HepG2 (cell line): ENCODE measurements at regions not wholly inside any gene's neighbourhood (a gene's known extent, or its start where the extent isn't known, plus 50 kb on each side); places are given as distances from the start of the nearest gene placed in this dataset.

Source experiments
- ATAC-seq: fragments of 200-7000 bp; cut with Tn5 transposase; 3 replicates; pipeline ENCODE4 v1.9.1; 2020; ENCODE audit warnings: mild to moderate bottlenecking, moderate library complexity
- BruUV-seq: library from RNA; stranded (reverse); fragments of 400-500 nt; replicated peaks from 2 replicates; lab custom pipeline; 2021; lab: Mats Ljungman, UMichigan
- CTCF ChIA-PET: fragments of 300-600 bp; formaldehyde crosslinking; extraction: SDS; loops from one replicate; lab custom pipeline; 2021; ENCODE audit warnings: low total read pairs, inconsistent platforms, low intra/inter-chr PET ratio; lab: Yijun Ruan, JAX
- POLR2A ChIA-PET: fragments of 350-600 bp; sonication (Branson Sonifier 250); formaldehyde crosslinking; loops from one replicate; lab custom pipeline; 2020; ENCODE audit warnings: antibody characterized with exemption, inconsistent platforms; lab: Yijun Ruan, JAX
- DNase-seq: peaks from one replicate; pipeline ENCODE4 v3.0.0-alpha.2; 2015; ENCODE audit warnings: low spot score
- FAIRE-seq: peaks from 3 replicates; lab custom pipeline; 2011; peaks lifted over from hg19 to GRCh38; lab: Jason Lieb, UNC
- H2AFZ ChIP-seq: one replicate; pipeline ENCODE4 v1.6.1; 2011; ENCODE audit warnings: low read length, inconsistent platforms
- H3K27ac ChIP-seq: fragments of 300-600 bp; 3 replicates; pipeline ENCODE4 v1.8.0; 2011; ENCODE audit warnings: mixed run types, mild to moderate bottlenecking, mixed read lengths, low read length, inconsistent platforms; ENCODE audit not compliant: insufficient read depth; ENCODE audit errors: extremely low read length
- H3K27me3 ChIP-seq, 2 experiments: fragments of 200-600 bp in 1 of 2; 2 replicates in 1 of 2; 3 replicates in 1 of 2; pipeline versions ENCODE4 v1.6.0 to v1.8.0; 2011; ENCODE audit warnings: low read length in 2 of 2, mild to moderate bottlenecking in 2 of 2, moderate library complexity in 2 of 2, inconsistent platforms in 1 of 2; ENCODE audit not compliant: insufficient read depth in 2 of 2, control insufficient read depth in 1 of 2
- H3K36me3 ChIP-seq, 2 experiments: fragments of 200-600 bp in 1 of 2; replicated peaks in 1 of 2; 2 replicates in 1 of 2; 3 replicates in 1 of 2; pipeline versions ENCODE4 v1.5.1 to v1.8.0; 2011; ENCODE audit warnings: low read length in 2 of 2, inconsistent platforms in 1 of 2; ENCODE audit not compliant: insufficient read depth in 2 of 2, control insufficient read depth in 1 of 2
- H3K4me1 ChIP-seq: 2 replicates; pipeline ENCODE4 v1.5.1; 2012; ENCODE audit warnings: low read length, inconsistent platforms; ENCODE audit not compliant: insufficient read depth
- H3K4me2 ChIP-seq: 2 replicates; pipeline ENCODE4 v1.6.0; 2011; ENCODE audit warnings: low read depth, low read length, inconsistent platforms
- H3K4me3 ChIP-seq, 3 experiments: fragments of 200-600 bp in 1 of 3; sonication (generic), shearing (Covaris generic) in 1 of 3; replicated peaks in 1 of 3; 2 replicates each; pipeline ENCODE4 v1.5.1; 2011 to 2016; ENCODE audit warnings: low read length in 3 of 3, inconsistent platforms in 2 of 3, low read depth in 2 of 3, mild to moderate bottlenecking in 2 of 3, control low read depth in 1 of 3, mixed read lengths in 1 of 3; ENCODE audit not compliant: insufficient read depth in 1 of 3
- H3K79me2 ChIP-seq: one replicate; pipeline ENCODE4 v1.6.1; 2011; ENCODE audit warnings: low read length, inconsistent platforms; ENCODE audit not compliant: insufficient read depth
- H3K9ac ChIP-seq: 2 replicates; pipeline ENCODE4 v1.6.0; 2011; ENCODE audit warnings: mild to moderate bottlenecking, low read depth, low read length, inconsistent platforms; ENCODE audit not compliant: insufficient read depth
- H3K9me3 ChIP-seq: 2 replicates; pipeline ENCODE4 v1.5.1; 2012; ENCODE audit warnings: mild to moderate bottlenecking, low read length
- H4K20me1 ChIP-seq: 2 replicates; pipeline ENCODE4 v1.6.0; 2011; ENCODE audit warnings: inconsistent platforms, mild to moderate bottlenecking, low read length, moderate library complexity; ENCODE audit not compliant: insufficient read depth
- FOXP1 ChIP-seq, 2 experiments: fragments of 450-650 bp in 1 of 2; IDR thresholded peaks; 2 replicates each; pipeline ENCODE4 v1.6.1; 2017 to 2018; ENCODE audit warnings: antibody characterized with exemption in 1 of 2
- TCF12 ChIP-seq, 2 experiments: fragments of 450-650 bp in 1 of 2; sonication (generic) in 1 of 2; formaldehyde crosslinking in 1 of 2; IDR thresholded peaks; 2 replicates each; pipeline versions ENCODE4 v1.6.1 to v1.8.0; 2017 to 2022; ENCODE audit warnings: antibody characterized with exemption in 1 of 2, mild to moderate bottlenecking in 1 of 2, missing genetic modification reagents in 1 of 2, moderate library complexity in 1 of 2
- ZBTB1 ChIP-seq: sonication (generic); formaldehyde crosslinking; IDR thresholded peaks from 2 replicates; pipeline ENCODE4 v1.4.0; 2020; ENCODE audit warnings: missing genetic modification reagents, borderline replicate concordance
- ZBTB20 ChIP-seq: sonication (generic); formaldehyde crosslinking; IDR thresholded peaks from 2 replicates; pipeline ENCODE4 v1.8.1; 2023; ENCODE audit warnings: missing genetic modification reagents, low read depth, mild to moderate bottlenecking, borderline replicate concordance
- ZSCAN21 ChIP-seq: sonication (generic); formaldehyde crosslinking; IDR thresholded peaks from 2 replicates; pipeline ENCODE4 v1.8.0; 2022; ENCODE audit warnings: mild to moderate bottlenecking, missing genetic modification reagents, moderate library complexity, borderline replicate concordance
- WGBS: methylation state at CpG from one replicate; pipeline ENCODE4 v1.1.6; 2017; ENCODE audit warnings: low lambda C conversion rate; 5-methylcytosine and 5-hydroxymethylcytosine counted together
- in situ Hi-C: cut with HindIII; loops from 2 replicates; pipeline ENCODE4 v1.10.0; 2017; ENCODE audit warnings: low pct_unique_long_range_greater_than_20kb; ENCODE audit not compliant: extremely low pct_ligation_motif_present
- intact Hi-C: fragments of 100-400 bp; cut with micrococcal nuclease; formaldehyde crosslinking; loops from one replicate; pipeline ENCODE4 v1.10.0; 2022; ENCODE audit not compliant: unreplicated experiment
- TF ChIP-seq, protein P1 (sequence below): sonication (generic); formaldehyde crosslinking; IDR thresholded peaks from 2 replicates; pipeline ENCODE4 v1.8.0; 2022; ENCODE audit warnings: missing genetic modification reagents, low read depth, mild to moderate bottlenecking, borderline replicate concordance
- TF ChIP-seq, protein P2 (sequence below): sonication (generic); formaldehyde crosslinking; IDR thresholded peaks from 2 replicates; pipeline ENCODE4 v1.4.0; 2020; ENCODE audit warnings: missing genetic modification reagents
- TF ChIP-seq, protein P3 (sequence below): sonication (generic); formaldehyde crosslinking; IDR thresholded peaks from 2 replicates; pipeline ENCODE4 v1.4.0; 2020; ENCODE audit warnings: missing genetic modification reagents, borderline replicate concordance
- TF ChIP-seq, protein P4 (sequence below): IDR thresholded peaks from 2 replicates; pipeline ENCODE4 v1.6.1; 2016; ENCODE audit warnings: missing compliant biosample characterization, missing genetic modification reagents, borderline replicate concordance

DNA sequence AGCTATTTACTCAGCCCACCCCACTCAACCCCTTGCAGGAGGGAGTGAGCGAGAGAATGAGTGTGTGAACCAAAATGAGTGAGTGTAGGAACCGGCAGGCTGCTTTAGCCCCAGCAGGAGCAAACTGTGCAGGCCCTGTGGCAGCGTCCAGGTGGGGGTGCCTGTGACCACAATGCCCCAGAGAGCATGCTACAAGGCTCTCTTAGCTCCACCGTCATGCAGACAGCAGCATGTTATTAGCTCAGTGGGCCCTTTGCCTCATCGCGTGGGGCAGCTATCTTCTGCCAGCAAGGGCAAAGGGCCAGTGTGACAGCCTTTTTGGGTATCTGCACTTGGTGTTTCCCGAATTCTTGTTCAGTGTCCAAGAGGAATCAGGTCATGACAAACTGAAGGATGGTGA lies 271.3 kb downstream of the GPM6A start:
- no peaks in the 10 kb centered on the region for H3K79me2 ChIP-seq
- ChIA-PET POLR2A (no interaction called here), CTCF (no interaction called here)
- WGBS: 26% methylated on average over 7 of the region's 7 CpGs
- in situ Hi-C loops (no loop called here), intact Hi-C loops (no loop called here)
- no peaks in the 10 kb centered on the region for H3K36me3 ChIP-seq
- no peak overlapping the region for H2AFZ ChIP-seq
- TF ChIP-seq ZBTB1 (CRISPR knock-in tag) (no peak), TCF12 (IDR thresholded peaks at IDR 0.05) (no peak), TCF12 (CRISPR knock-in tag; IDR thresholded peaks at IDR 0.05) (no peak), ZSCAN21 (CRISPR knock-in tag) (no peak), ZBTB20 (CRISPR knock-in tag) (no peak), FOXP1 (IDR thresholded peaks at IDR 0.05) (no peak), FOXP1 (CRISPR knock-in tag; IDR thresholded peaks at IDR 0.05) (no peak)
- TF ChIP-seq, protein P1, sequence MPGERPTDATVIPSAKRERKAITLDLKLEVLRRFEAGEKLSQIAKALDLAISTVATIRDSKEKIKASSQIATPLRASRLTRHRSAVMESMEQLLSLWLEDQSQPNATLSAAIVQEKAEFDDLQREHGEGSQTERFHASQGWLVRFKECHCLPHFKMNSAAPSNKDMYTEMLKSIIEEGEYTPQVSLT: no peak
- TF ChIP-seq, protein P2, sequence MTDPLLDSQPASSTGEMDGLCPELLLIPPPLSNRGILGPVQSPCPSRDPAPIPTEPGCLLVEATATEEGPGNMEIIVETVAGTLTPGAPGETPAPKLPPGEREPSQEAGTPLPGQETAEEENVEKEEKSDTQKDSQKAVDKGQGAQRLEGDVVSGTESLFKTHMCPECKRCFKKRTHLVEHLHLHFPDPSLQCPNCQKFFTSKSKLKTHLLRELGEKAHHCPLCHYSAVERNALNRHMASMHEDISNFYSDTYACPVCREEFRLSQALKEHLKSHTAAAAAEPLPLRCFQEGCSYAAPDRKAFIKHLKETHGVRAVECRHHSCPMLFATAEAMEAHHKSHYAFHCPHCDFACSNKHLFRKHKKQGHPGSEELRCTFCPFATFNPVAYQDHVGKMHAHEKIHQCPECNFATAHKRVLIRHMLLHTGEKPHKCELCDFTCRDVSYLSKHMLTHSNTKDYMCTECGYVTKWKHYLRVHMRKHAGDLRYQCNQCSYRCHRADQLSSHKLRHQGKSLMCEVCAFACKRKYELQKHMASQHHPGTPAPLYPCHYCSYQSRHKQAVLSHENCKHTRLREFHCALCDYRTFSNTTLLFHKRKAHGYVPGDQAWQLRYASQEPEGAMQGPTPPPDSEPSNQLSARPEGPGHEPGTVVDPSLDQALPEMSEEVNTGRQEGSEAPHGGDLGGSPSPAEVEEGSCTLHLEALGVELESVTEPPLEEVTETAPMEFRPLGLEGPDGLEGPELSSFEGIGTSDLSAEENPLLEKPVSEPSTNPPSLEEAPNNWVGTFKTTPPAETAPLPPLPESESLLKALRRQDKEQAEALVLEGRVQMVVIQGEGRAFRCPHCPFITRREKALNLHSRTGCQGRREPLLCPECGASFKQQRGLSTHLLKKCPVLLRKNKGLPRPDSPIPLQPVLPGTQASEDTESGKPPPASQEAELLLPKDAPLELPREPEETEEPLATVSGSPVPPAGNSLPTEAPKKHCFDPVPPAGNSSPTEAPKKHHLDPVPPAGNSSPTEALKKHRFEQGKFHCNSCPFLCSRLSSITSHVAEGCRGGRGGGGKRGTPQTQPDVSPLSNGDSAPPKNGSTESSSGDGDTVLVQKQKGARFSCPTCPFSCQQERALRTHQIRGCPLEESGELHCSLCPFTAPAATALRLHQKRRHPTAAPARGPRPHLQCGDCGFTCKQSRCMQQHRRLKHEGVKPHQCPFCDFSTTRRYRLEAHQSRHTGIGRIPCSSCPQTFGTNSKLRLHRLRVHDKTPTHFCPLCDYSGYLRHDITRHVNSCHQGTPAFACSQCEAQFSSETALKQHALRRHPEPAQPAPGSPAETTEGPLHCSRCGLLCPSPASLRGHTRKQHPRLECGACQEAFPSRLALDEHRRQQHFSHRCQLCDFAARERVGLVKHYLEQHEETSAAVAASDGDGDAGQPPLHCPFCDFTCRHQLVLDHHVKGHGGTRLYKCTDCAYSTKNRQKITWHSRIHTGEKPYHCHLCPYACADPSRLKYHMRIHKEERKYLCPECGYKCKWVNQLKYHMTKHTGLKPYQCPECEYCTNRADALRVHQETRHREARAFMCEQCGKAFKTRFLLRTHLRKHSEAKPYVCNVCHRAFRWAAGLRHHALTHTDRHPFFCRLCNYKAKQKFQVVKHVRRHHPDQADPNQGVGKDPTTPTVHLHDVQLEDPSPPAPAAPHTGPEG (CRISPR knock-in tag): no peak
- TF ChIP-seq, protein P3, sequence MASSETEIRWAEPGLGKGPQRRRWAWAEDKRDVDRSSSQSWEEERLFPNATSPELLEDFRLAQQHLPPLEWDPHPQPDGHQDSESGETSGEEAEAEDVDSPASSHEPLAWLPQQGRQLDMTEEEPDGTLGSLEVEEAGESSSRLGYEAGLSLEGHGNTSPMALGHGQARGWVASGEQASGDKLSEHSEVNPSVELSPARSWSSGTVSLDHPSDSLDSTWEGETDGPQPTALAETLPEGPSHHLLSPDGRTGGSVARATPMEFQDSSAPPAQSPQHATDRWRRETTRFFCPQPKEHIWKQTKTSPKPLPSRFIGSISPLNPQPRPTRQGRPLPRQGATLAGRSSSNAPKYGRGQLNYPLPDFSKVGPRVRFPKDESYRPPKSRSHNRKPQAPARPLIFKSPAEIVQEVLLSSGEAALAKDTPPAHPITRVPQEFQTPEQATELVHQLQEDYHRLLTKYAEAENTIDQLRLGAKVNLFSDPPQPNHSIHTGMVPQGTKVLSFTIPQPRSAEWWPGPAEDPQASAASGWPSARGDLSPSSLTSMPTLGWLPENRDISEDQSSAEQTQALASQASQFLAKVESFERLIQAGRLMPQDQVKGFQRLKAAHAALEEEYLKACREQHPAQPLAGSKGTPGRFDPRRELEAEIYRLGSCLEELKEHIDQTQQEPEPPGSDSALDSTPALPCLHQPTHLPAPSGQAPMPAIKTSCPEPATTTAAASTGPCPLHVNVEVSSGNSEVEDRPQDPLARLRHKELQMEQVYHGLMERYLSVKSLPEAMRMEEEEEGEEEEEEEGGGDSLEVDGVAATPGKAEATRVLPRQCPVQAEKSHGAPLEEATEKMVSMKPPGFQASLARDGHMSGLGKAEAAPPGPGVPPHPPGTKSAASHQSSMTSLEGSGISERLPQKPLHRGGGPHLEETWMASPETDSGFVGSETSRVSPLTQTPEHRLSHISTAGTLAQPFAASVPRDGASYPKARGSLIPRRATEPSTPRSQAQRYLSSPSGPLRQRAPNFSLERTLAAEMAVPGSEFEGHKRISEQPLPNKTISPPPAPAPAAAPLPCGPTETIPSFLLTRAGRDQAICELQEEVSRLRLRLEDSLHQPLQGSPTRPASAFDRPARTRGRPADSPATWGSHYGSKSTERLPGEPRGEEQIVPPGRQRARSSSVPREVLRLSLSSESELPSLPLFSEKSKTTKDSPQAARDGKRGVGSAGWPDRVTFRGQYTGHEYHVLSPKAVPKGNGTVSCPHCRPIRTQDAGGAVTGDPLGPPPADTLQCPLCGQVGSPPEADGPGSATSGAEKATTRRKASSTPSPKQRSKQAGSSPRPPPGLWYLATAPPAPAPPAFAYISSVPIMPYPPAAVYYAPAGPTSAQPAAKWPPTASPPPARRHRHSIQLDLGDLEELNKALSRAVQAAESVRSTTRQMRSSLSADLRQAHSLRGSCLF (CRISPR knock-in tag): no peak
- TF ChIP-seq, protein P4, sequence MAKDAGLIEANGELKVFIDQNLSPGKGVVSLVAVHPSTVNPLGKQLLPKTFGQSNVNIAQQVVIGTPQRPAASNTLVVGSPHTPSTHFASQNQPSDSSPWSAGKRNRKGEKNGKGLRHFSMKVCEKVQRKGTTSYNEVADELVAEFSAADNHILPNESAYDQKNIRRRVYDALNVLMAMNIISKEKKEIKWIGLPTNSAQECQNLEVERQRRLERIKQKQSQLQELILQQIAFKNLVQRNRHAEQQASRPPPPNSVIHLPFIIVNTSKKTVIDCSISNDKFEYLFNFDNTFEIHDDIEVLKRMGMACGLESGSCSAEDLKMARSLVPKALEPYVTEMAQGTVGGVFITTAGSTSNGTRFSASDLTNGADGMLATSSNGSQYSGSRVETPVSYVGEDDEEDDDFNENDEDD: no peak
- H3K9me3 ChIP-seq: no peaks in the 10 kb centered on the region
- no peaks in the 10 kb centered on the region for H3K27me3 ChIP-seq
- DNase-seq: no peak
- H3K4me3 ChIP-seq: no peak overlapping the region
- no peak; the same call in 2 of the 3 replicates for ATAC-seq
- H3K9ac ChIP-seq: no peak overlapping the region
- FAIRE-seq: no peak
- no peak overlapping the region for H3K27ac ChIP-seq
- no peaks in the 10 kb centered on the region for H4K20me1 ChIP-seq
- no peak overlapping the region for H3K4me2 ChIP-seq
- H3K4me1 ChIP-seq: peaks cover 9% of the 10 kb centered on the region
- no TSS peak for BruUV-seq
